CD4-positive, alpha-beta T cell (primary cell): ENCODE measurements at regions not wholly inside any gene's neighbourhood (a gene's known extent, or its start where the extent isn't known, plus 50 kb on each side); places are given as distances from the start of the nearest gene placed in this dataset.

Experiments used
- ATAC-seq: fragments of 200-7000 bp; cut with Tn5 transposase; one replicate; pipeline ENCODE4 v1.10.0; 2022; ENCODE audit warnings: mild to moderate bottlenecking; ENCODE audit not compliant: poor library complexity
- CTCF ChIA-PET: fragments of 350-600 bp; sonication (Branson Sonifier 250); formaldehyde crosslinking; loops from one replicate; lab custom pipeline; 2021; ENCODE audit warnings: antibody characterized with exemption, inconsistent platforms; lab: Charles Lee
- POLR2A ChIA-PET: fragments of 350-600 bp; sonication (Branson Sonifier 250); formaldehyde crosslinking; loops from one replicate; lab custom pipeline; 2021; ENCODE audit warnings: antibody characterized with exemption, inconsistent platforms; lab: Charles Lee
- DNase-seq, 14 experiments: peaks; one replicate each; pipeline ENCODE4 v3.0.0-alpha.2; 2013 to 2020; ENCODE audit warnings: mixed read lengths in 2 of 14
- H3K27ac ChIP-seq, 2 donors: one replicate each; pipeline versions ENCODE4 v1.5.1 to v1.7.0; 2013; ENCODE audit warnings: low read length in 2 of 2, low read depth in 1 of 2, mild to moderate bottlenecking in 1 of 2
- H3K27me3 ChIP-seq, 2 experiments: 1 replicate in 1 of 2; 2 replicates in 1 of 2; pipeline versions ENCODE4 v1.6.1 to v1.7.0; 2013; ENCODE audit warnings: low read length in 2 of 2, control low read depth in 1 of 2, mild to moderate bottlenecking in 1 of 2, moderate library complexity in 1 of 2; ENCODE audit not compliant: insufficient read depth in 2 of 2, control insufficient read depth in 1 of 2
- H3K36me3 ChIP-seq: one replicate; pipeline ENCODE4 v1.6.1; 2013; ENCODE audit warnings: low read length, control low read depth; ENCODE audit not compliant: insufficient read depth
- H3K4me1 ChIP-seq: one replicate; pipeline ENCODE4 v1.6.1; 2013; ENCODE audit warnings: low read length, control low read depth; ENCODE audit not compliant: insufficient read depth
- H3K4me3 ChIP-seq: one replicate; pipeline ENCODE4 v1.5.1; 2013; ENCODE audit warnings: mild to moderate bottlenecking, low read length, moderate library complexity
- H3K9me3 ChIP-seq, 2 experiments: 1 replicate in 1 of 2; 2 replicates in 1 of 2; pipeline versions ENCODE4 v1.6.1 to v1.7.0; 2013; ENCODE audit warnings: low read length in 2 of 2, mild to moderate bottlenecking in 2 of 2, control low read depth in 1 of 2, moderate library complexity in 1 of 2; ENCODE audit not compliant: control insufficient read depth in 1 of 2, insufficient read depth in 1 of 2
- H3K27ac Mint-ChIP-seq: one replicate; pipeline ENCODE4 v1.8.0; 2020; ENCODE audit warnings: mixed read lengths
- H3K27me3 Mint-ChIP-seq: one replicate; pipeline ENCODE4 v1.8.0; 2021; ENCODE audit warnings: mixed read lengths
- H3K36me3 Mint-ChIP-seq: one replicate; pipeline ENCODE4 v1.8.0; 2021; ENCODE audit warnings: low read depth, mixed read lengths
- H3K4me1 Mint-ChIP-seq: one replicate; pipeline ENCODE4 v1.8.0; 2021; ENCODE audit warnings: low read depth, mixed read lengths
- H3K4me3 Mint-ChIP-seq: one replicate; pipeline ENCODE4 v1.8.0; 2020; ENCODE audit warnings: mild to moderate bottlenecking, mixed read lengths
- H3K9me3 Mint-ChIP-seq: one replicate; pipeline ENCODE4 v1.8.0; 2020; ENCODE audit warnings: mixed read lengths
- CTCF ChIP-seq: fragments of 200-600 bp; IDR thresholded peaks from one replicate; pipeline ENCODE4 v1.8.0; 2022; ENCODE audit warnings: antibody characterized with exemption, mild to moderate bottlenecking
- intact Hi-C, 2 experiments: fragments of 100-400 bp; cut with DNase I in 1 of 2; cut with micrococcal nuclease in 1 of 2; formaldehyde crosslinking; loops; one replicate each; pipeline versions ENCODE4 v1.15.1 to v1.9.0; 2023 to 2025; cut with DNase I, micrococcal nuclease

GRCh38 chr1:55552636-55553035 is 337.5 kb upstream of the USP24 start:
- no peaks in the 10 kb centered on the region for H3K4me1 ChIP-seq
- no peaks in the 10 kb centered on the region for H3K27me3 ChIP-seq
- no peak for TF ChIP-seq CTCF
- no peaks in the 10 kb centered on the region for H3K9me3 ChIP-seq
- H3K27ac ChIP-seq: no peak overlapping the region
- no peaks in the 10 kb centered on the region for H3K9me3 Mint-ChIP-seq
- no peaks in the 10 kb centered on the region for H3K36me3 ChIP-seq
- no peaks in the 10 kb centered on the region for H3K36me3 Mint-ChIP-seq
- DNase-seq (no peak), ATAC-seq (no peak)
- no peaks in the 10 kb centered on the region for H3K4me1 Mint-ChIP-seq
- H3K4me3 ChIP-seq: no peak overlapping the region
- CTCF ChIA-PET: no interaction called here
- H3K27me3 Mint-ChIP-seq: no peaks in the 10 kb centered on the region
- H3K27ac Mint-ChIP-seq: no peak overlapping the region
- intact Hi-C loops: no loop called here
- H3K4me3 Mint-ChIP-seq: no peak overlapping the region
- POLR2A ChIA-PET: no interaction called here

GRCh38 chr1:55547405-55547804 is 332.2 kb upstream of the USP24 start:
- ATAC-seq (no peak), DNase-seq (no peak)
- H3K9me3 Mint-ChIP-seq: no peaks in the 10 kb centered on the region
- Histone ChIP-seq H3K4me3 (no peak overlapping the region), H3K27ac (no peak overlapping the region), H3K4me1 (no peaks in the 10 kb centered on the region), H3K9me3 (no peaks in the 10 kb centered on the region), H3K36me3 (no peaks in the 10 kb centered on the region), H3K27me3 (no peaks in the 10 kb centered on the region)
- peaks cover 10% of the 10 kb centered on the region for H3K27me3 Mint-ChIP-seq
- ChIA-PET POLR2A (no interaction called here), CTCF (no interaction called here)
- H3K27ac Mint-ChIP-seq: no peak overlapping the region
- H3K4me1 Mint-ChIP-seq: no peaks in the 10 kb centered on the region
- no peak overlapping the region for H3K4me3 Mint-ChIP-seq
- TF ChIP-seq CTCF: no peak
- intact Hi-C loops: no loop called here
- no peaks in the 10 kb centered on the region for H3K36me3 Mint-ChIP-seq

GRCh38 chr1:55546553-55546952 is 331.4 kb upstream of the USP24 start:
- H3K9me3 Mint-ChIP-seq: no peaks in the 10 kb centered on the region
- ChIA-PET CTCF (interaction anchor here (1.8 kb wide), 1 partner anchor 11 kb away, joined by 5 read pairs; no protein-coding TSS in a partner anchor), POLR2A (no interaction called here)
- ATAC-seq: no peak
- no peaks in the 10 kb centered on the region for H3K4me1 ChIP-seq
- no peaks in the 10 kb centered on the region for H3K36me3 ChIP-seq
- no peaks in the 10 kb centered on the region for H3K27me3 ChIP-seq
- no peaks in the 10 kb centered on the region for H3K9me3 ChIP-seq
- H3K36me3 Mint-ChIP-seq: no peaks in the 10 kb centered on the region
- H3K27ac ChIP-seq: no peak overlapping the region
- peaks cover 10% of the 10 kb centered on the region for H3K27me3 Mint-ChIP-seq
- H3K4me3 ChIP-seq: no peak overlapping the region
- intact Hi-C loops: no loop called here
- H3K27ac Mint-ChIP-seq: no peak overlapping the region
- H3K4me3 Mint-ChIP-seq: no peak overlapping the region
- no peak for TF ChIP-seq CTCF
- DNase-seq: no peak
- no peaks in the 10 kb centered on the region for H3K4me1 Mint-ChIP-seq
